ENCODE measurements at regions not wholly inside any gene's neighbourhood (a gene's known extent, or its start where the extent isn't known, plus 50 kb on each side); places are given as distances from the start of the nearest gene placed in this dataset.

- no peaks in the 10 kb centered on the region for H3K4me1 Mint-ChIP-seq
These were observed 165.3 kb downstream of the LTN1 start for GRCh38 chr21:28827422-28827821.

DNA sequence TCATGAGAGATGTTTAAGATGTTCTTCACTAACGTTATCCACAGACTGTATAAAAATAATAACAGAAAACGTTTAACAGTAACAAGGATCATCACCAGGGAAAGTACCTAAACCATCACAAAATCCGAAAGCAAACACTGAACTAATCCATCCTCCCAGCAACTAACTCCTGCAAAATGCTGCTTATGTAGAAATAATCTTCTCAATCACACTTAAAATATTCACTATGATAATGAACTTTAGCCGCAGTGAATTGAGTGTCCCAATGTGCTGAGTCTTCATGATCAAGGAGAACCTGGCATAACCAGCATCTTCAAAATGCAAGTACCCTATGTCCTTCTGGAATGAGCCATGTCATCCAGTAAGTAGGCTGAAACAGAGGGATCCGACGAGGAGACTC, 166.1 kb downstream of the LTN1 start:
- no peak overlapping the region for H3K4me2 ChIP-seq
- no peaks in the 10 kb centered on the region for H4K20me1 ChIP-seq (ENCODE audit: low read depth)
- H3K9me3 ChIP-seq (ENCODE audit: low read depth), result no peaks in the 10 kb centered on the region
- no peaks in the 10 kb centered on the region for H3K4me1 ChIP-seq
- Mint-ChIP-seq H3K27ac (no peak overlapping the region), H3K27me3 (ENCODE audit: insufficient read depth, low read depth) (no peaks in the 10 kb centered on the region), H3K4me1 (no peaks in the 10 kb centered on the region), H3K9me3 (no peaks in the 10 kb centered on the region), H3K4me3 (no peak overlapping the region), H3K36me3 (no peaks in the 10 kb centered on the region)
- H3K27ac ChIP-seq, result no peak overlapping the region
- no peaks in the 10 kb centered on the region for H3K27me3 ChIP-seq
- TF ChIP-seq CTCF (IDR thresholded peaks at IDR 0.05) (no peak), EZH2 (IDR thresholded peaks at IDR 0.05) (no peak), EZH2phosphoT487 (IDR thresholded peaks at IDR 0.05) (no peak)
- H3K9ac ChIP-seq, result no peak overlapping the region
- H3K79me2 ChIP-seq (ENCODE audit: low read depth), result no peaks in the 10 kb centered on the region
- no peak for DNase-seq (ENCODE audit: low spot score)
- no peaks in the 10 kb centered on the region for H3F3A ChIP-seq (ENCODE audit: low read depth)
- no peak overlapping the region for H2AFZ ChIP-seq (replicated peaks)
- H3K4me3 ChIP-seq, result no peak overlapping the region
- no peaks in the 10 kb centered on the region for H3K36me3 ChIP-seq

More at GRCh38 chr21:28827422-28827821, 165.3 kb downstream of the LTN1 start:
- no peaks in the 10 kb centered on the region for H3K4me1 ChIP-seq
- no peak overlapping the region for H3K27ac Mint-ChIP-seq
- no peak overlapping the region for H3K4me2 ChIP-seq
- H3K79me2 ChIP-seq (ENCODE audit: low read depth), result no peaks in the 10 kb centered on the region
- H3K9ac ChIP-seq, result no peak overlapping the region
- TF ChIP-seq EZH2phosphoT487 (IDR thresholded peaks at IDR 0.05) (no peak), CTCF (IDR thresholded peaks at IDR 0.05) (no peak), EZH2 (IDR thresholded peaks at IDR 0.05) (no peak)
- no peaks in the 10 kb centered on the region for H3F3A ChIP-seq (ENCODE audit: low read depth)
- DNase-seq (ENCODE audit: low spot score), result no peak
- H3K36me3 Mint-ChIP-seq, result no peaks in the 10 kb centered on the region
- no peaks in the 10 kb centered on the region for H3K36me3 ChIP-seq
- no peak overlapping the region for H3K4me3 ChIP-seq
- no peak overlapping the region for H2AFZ ChIP-seq (replicated peaks)
- H3K27ac ChIP-seq, result no peak overlapping the region
- H3K4me3 Mint-ChIP-seq, result no peak overlapping the region
- no peaks in the 10 kb centered on the region for H3K27me3 Mint-ChIP-seq (ENCODE audit: insufficient read depth, low read depth)
- no peaks in the 10 kb centered on the region for H3K9me3 Mint-ChIP-seq
- no peaks in the 10 kb centered on the region for H3K27me3 ChIP-seq
- no peaks in the 10 kb centered on the region for H3K9me3 ChIP-seq (ENCODE audit: low read depth)
- no peaks in the 10 kb centered on the region for H4K20me1 ChIP-seq (ENCODE audit: low read depth)

DNA sequence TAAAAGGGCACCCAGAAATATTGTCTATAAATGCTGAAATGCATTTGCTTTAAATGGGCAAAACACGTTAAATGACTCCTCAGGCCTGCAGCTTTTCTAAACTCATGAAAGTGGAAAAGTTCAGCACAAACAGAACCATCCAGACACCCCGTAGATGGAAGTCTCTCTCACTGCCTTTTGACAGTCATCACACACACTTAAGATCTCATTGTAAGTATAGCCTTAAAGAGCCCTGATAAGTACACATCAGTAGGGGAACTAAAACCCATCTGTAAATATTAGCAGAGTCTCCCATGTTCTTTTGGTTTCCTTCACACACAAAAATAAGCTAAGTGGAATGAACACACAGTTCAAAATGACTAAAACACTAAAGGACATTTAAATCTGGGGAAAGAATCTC, 166.7 kb downstream of the LTN1 start:
- Histone ChIP-seq H3K79me2 (ENCODE audit: low read depth) (no peaks in the 10 kb centered on the region), H3K4me3 (no peak overlapping the region), H3K4me2 (no peak overlapping the region), H3K27me3 (no peaks in the 10 kb centered on the region), H3K4me1 (peaks cover 2% of the 10 kb centered on the region), H3K9ac (no peak overlapping the region), H3K9me3 (ENCODE audit: low read depth) (no peaks in the 10 kb centered on the region), H3K36me3 (no peaks in the 10 kb centered on the region), H2AFZ (replicated peaks) (no peak overlapping the region), H3F3A (ENCODE audit: low read depth) (no peaks in the 10 kb centered on the region), H3K27ac (no peak overlapping the region), H4K20me1 (ENCODE audit: low read depth) (no peaks in the 10 kb centered on the region)
- H3K9me3 Mint-ChIP-seq, result no peaks in the 10 kb centered on the region
- H3K27ac Mint-ChIP-seq, result no peak overlapping the region
- no peak overlapping the region for H3K4me3 Mint-ChIP-seq
- no peaks in the 10 kb centered on the region for H3K4me1 Mint-ChIP-seq
- H3K36me3 Mint-ChIP-seq, result no peaks in the 10 kb centered on the region
- no peak for DNase-seq (ENCODE audit: low spot score)
- H3K27me3 Mint-ChIP-seq (ENCODE audit: insufficient read depth, low read depth), result no peaks in the 10 kb centered on the region
- TF ChIP-seq EZH2 (IDR thresholded peaks at IDR 0.05), result no peak
- no peak for TF ChIP-seq EZH2phosphoT487 (IDR thresholded peaks at IDR 0.05)
- TF ChIP-seq CTCF (IDR thresholded peaks at IDR 0.05), result no peak
